Body of pancreas (tissue), 4 donors: ENCODE measurements at regions not wholly inside any gene's neighbourhood (a gene's known extent, or its start where the extent isn't known, plus 50 kb on each side); places are given as distances from the start of the nearest gene placed in this dataset.

Experiments used
- CTCF ChIP-seq, 7 experiments: fragments of 450-650 bp in 4 of 7; fragments of 200-600 bp in 3 of 7; sonication (generic) in 3 of 7; IDR thresholded peaks; one replicate each; pipeline ENCODE4 v1.5.1; 2016 to 2019; ENCODE audit warnings: antibody characterized with exemption in 7 of 7
- POLR2A ChIP-seq, 3 donors: fragments of 450-650 bp; IDR thresholded peaks; one replicate each; pipeline ENCODE4 v1.6.1; 2016; ENCODE audit warnings: antibody characterized with exemption in 3 of 3, mild to moderate bottlenecking in 2 of 3

GRCh38 chr7:70846208-70846607 lies 285.7 kb upstream of the GALNT17 start:
- TF ChIP-seq POLR2A (IDR thresholded peaks at IDR 0.05) (no peak), CTCF (IDR thresholded peaks at IDR 0.05) (no peak)
